ENCODE measurements at regions not wholly inside any gene's neighbourhood (a gene's known extent, or its start where the extent isn't known, plus 50 kb on each side); places are given as distances from the start of the nearest gene placed in this dataset.

- no peak for TF ChIP-seq EZH2phosphoT487 (IDR thresholded peaks at IDR 0.05; ENCODE audit: insufficient read depth, low read depth)
- TF ChIP-seq EZH2 (IDR thresholded peaks at IDR 0.05; ENCODE audit: insufficient read depth, poor library complexity, severe bottlenecking), result no peak
Measured at GRCh38 chr2:104793966-104794365, 59.9 kb upstream of the POU3F3 start.

Data from GM23248 (cell line).